Spleen (tissue), 7 donors: ENCODE measurements at regions not wholly inside any gene's neighbourhood (a gene's known extent, or its start where the extent isn't known, plus 50 kb on each side); places are given as distances from the start of the nearest gene placed in this dataset.

ENCODE experiments used
- CTCF ChIP-seq, 11 experiments: fragments of 200-600 bp in 7 of 11; fragments of 450-650 bp in 4 of 11; sonication (generic) in 4 of 11; IDR thresholded peaks in 8 of 11; conservative IDR thresholded peaks in 3 of 11; 1 replicate in 7 of 11; 2 replicates in 4 of 11; pipeline versions ENCODE4 v1.4.0 to v1.8.0; 2016 to 2021; ENCODE audit warnings: antibody characterized with exemption in 11 of 11, inconsistent platforms in 4 of 11, mild to moderate bottlenecking in 1 of 11
- POLR2A ChIP-seq, 3 donors: fragments of 450-650 bp; IDR thresholded peaks; one replicate each; pipeline ENCODE4 v1.5.1; 2017; ENCODE audit warnings: antibody characterized with exemption in 3 of 3, mild to moderate bottlenecking in 1 of 3
- POLR2AphosphoS5 ChIP-seq, 3 donors: sonication (generic); formaldehyde crosslinking; IDR thresholded peaks; one replicate each; pipeline ENCODE4 v1.5.1; 2017; ENCODE audit warnings: antibody characterized with exemption in 3 of 3
- donor health status: DM: no; HTN: no; CAD: no; lungs with moderate emphysema.
- donor health status: DM: no; HTN: no; CAD: no.
- donor health status: DM: no; HTN: no; CAD: no.

- TF ChIP-seq CTCF (IDR thresholded peaks at IDR 0.05 in 8 of 11, conservative IDR thresholded peaks at IDR 0.05 in 3 of 11), result no peak
- peak in 1 of 3 donors; percentile 68 for TF ChIP-seq POLR2AphosphoS5 (IDR thresholded peaks at IDR 0.05)
- no peak for TF ChIP-seq POLR2A (IDR thresholded peaks at IDR 0.05)
Observed at GRCh38 chr18:24913507-24914170, 438.3 kb downstream of the ZNF521 start.
